ENCODE measurements at regions not wholly inside any gene's neighbourhood (a gene's known extent, or its start where the extent isn't known, plus 50 kb on each side); places are given as distances from the start of the nearest gene placed in this dataset.

- TF ChIP-seq CTCF (IDR thresholded peaks at IDR 0.05), result no peak
- TF ChIP-seq POLR2A (IDR thresholded peaks at IDR 0.05), result no peak
- TF ChIP-seq EP300 (IDR thresholded peaks at IDR 0.05), result no peak
- intact Hi-C loops (cut with DNase I), result no loop called here
- no peaks in the 10 kb centered on the region for H3K36me3 ChIP-seq
- DNase-seq, result no peak
- H3K4me1 ChIP-seq (ENCODE audit: insufficient read depth), result no peaks in the 10 kb centered on the region
- H3K27me3 ChIP-seq, result no peaks in the 10 kb centered on the region
- no peak overlapping the region for H3K4me3 ChIP-seq
- no peak overlapping the region for H3K27ac ChIP-seq
- WGBS, 3 donors, result 70 to 80% (median 71%) methylated on average over 5 of the region's 5 CpGs
- no peaks in the 10 kb centered on the region for H3K9me3 ChIP-seq
Measured at GRCh38 chr2:120403676-120404075, 57.7 kb downstream of the INHBB start.

GRCh38 chr2:120404274-120404673 lies 58.3 kb downstream of the INHBB start:
- H3K27me3 ChIP-seq, result no peaks in the 10 kb centered on the region
- H3K27ac ChIP-seq, result no peak overlapping the region
- intact Hi-C loops (cut with DNase I), result no loop called here
- H3K36me3 ChIP-seq, result no peaks in the 10 kb centered on the region
- 79 to 88% (median 83%) methylated on average over 3 of the region's 3 CpGs for WGBS, 3 donors
- TF ChIP-seq POLR2A (IDR thresholded peaks at IDR 0.05) (no peak), CTCF (IDR thresholded peaks at IDR 0.05) (no peak), EP300 (IDR thresholded peaks at IDR 0.05) (no peak)
- H3K9me3 ChIP-seq, result no peaks in the 10 kb centered on the region
- no peak for DNase-seq
- no peak overlapping the region for H3K4me3 ChIP-seq
- H3K4me1 ChIP-seq (ENCODE audit: insufficient read depth), result no peaks in the 10 kb centered on the region

GRCh38 chr2:120404941-120405758 lies 59.2 kb downstream of the INHBB start:
- no peaks in the 10 kb centered on the region for H3K27me3 ChIP-seq
- WGBS, 3 donors, result 92 to 95% (median 92%) methylated on average over 19 of the region's 19 CpGs
- H3K4me1 ChIP-seq (ENCODE audit: insufficient read depth), result no peaks in the 10 kb centered on the region
- DNase-seq, result no peak
- H3K9me3 ChIP-seq, result no peaks in the 10 kb centered on the region
- H3K36me3 ChIP-seq, result no peaks in the 10 kb centered on the region
- no peak overlapping the region for H3K27ac ChIP-seq
- intact Hi-C loops (cut with DNase I), result no loop called here
- no peak overlapping the region for H3K4me3 ChIP-seq
- TF ChIP-seq EP300 (IDR thresholded peaks at IDR 0.05) (no peak), CTCF (IDR thresholded peaks at IDR 0.05) (no peak), POLR2A (IDR thresholded peaks at IDR 0.05) (no peak)

- intact Hi-C loops (cut with DNase I), result no loop called here
- no peaks in the 10 kb centered on the region for H3K27me3 ChIP-seq
- no peak overlapping the region for H3K27ac ChIP-seq
- DNase-seq, result no peak
- TF ChIP-seq EP300 (IDR thresholded peaks at IDR 0.05) (no peak), POLR2A (IDR thresholded peaks at IDR 0.05) (no peak), CTCF (IDR thresholded peaks at IDR 0.05) (no peak)
- H3K36me3 ChIP-seq, result no peaks in the 10 kb centered on the region
- no peaks in the 10 kb centered on the region for H3K4me1 ChIP-seq (ENCODE audit: insufficient read depth)
- whole genome bisulfite sequencing, 3 donors, result 85 to 90% (median 87%) methylated on average over 5 of the region's 5 CpGs
- no peak overlapping the region for H3K4me3 ChIP-seq
- no peaks in the 10 kb centered on the region for H3K9me3 ChIP-seq
Measured at GRCh38 chr2:120405759-120406099, 59.8 kb downstream of the INHBB start.
